Loucy (cell line): ENCODE measurements at regions not wholly inside any gene's neighbourhood (a gene's known extent, or its start where the extent isn't known, plus 50 kb on each side); places are given as distances from the start of the nearest gene placed in this dataset.

Experiments used
- CTCF ChIP-seq: fragments of 200-600 bp; sonication (generic); conservative IDR thresholded peaks from 2 replicates; pipeline ENCODE4 v1.5.1; 2014; ENCODE audit warnings: mild to moderate bottlenecking, antibody characterized with exemption, low read length
- EZH2phosphoT487 ChIP-seq: fragments of 200-600 bp; IDR thresholded peaks from 2 replicates; pipeline ENCODE4 v1.6.1; 2018; ENCODE audit warnings: antibody characterized with exemption, mild to moderate bottlenecking, moderate library complexity, borderline replicate concordance

GRCh38 chr11:39011797-39012196 is 2413.8 kb upstream of the RAG2 start:
- TF ChIP-seq CTCF: no peak
- TF ChIP-seq EZH2phosphoT487: no peak
